ENCODE measurements at regions not wholly inside any gene's neighbourhood (a gene's known extent, or its start where the extent isn't known, plus 50 kb on each side); places are given as distances from the start of the nearest gene placed in this dataset.
"Not testable (repeated sequence)": the region's sequence is repeated elsewhere in the genome, so short reads cannot be mapped to it uniquely, and the experiment has no call there.

DNA sequence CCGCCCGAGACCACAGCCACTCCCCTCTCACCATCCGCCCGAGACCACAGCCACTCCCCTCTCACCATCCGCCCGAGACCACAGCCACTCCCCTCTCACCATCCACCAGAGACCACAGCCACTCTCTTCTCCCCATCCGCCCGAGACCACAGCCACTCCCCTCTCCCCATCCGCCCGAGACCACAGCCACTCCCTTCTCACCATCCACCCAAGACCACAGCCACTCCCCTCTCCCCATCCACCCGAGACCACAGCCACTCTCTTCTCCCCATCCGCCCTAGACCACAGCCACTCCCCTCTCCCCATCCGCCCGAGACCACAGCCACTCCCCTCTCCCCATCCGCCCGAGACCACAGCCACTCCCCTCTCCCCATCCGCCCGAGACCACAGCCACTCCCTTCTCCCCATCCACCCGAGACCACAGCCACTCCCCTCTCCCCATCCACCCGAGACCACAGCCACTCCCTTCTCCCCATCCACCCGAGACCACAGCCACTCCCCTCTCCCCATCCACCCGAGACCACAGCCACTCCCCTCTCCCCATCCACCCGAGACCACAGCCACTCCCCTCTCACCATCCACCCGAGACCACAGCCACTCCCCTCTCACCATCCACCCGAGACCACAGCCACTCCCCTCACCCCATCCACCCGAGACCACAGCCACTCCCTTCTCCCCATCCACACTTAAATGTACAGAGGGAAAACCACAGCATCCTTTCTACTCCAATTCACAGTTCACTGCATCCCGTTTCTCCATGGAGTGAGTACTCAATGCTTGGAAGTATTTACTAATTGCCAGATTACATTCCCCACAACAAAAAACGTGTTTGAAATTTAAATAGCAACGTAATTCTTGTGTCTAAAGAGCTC is 83.5 kb upstream of the SFSWAP start:
- DNase-seq, result not testable (repeated sequence)

DNA sequence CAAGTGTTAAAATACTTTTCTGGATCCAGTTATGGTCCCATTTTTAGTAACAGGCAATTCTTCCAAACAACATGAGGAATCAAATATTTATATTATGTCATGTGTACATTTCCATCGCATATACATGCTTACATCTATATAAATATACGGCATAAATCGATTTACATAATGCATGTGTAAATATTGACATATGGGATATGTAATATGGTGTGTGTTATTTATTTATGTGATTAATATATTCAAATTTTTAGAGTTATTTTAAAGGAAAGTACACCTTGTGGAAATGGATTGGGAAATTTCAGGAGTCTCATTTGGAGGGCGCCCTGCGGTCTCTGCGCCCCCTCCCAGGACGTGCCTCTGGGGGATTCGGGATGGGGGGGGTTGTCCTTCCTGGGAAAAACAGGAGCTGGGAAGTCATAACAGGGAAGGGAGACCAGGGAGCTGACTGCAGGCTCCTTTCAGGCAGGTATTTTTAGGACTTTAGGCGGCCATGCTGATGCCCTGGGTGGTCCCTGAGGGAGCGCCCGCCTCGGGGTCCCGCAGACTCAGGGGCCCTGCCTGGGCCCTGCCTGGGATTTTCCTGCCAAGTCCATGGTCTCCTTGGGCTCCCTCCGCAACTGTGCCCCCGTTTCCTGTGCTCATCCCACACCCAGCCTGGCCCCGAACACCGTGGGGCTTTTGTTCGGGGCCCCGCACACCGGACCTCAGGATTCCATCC is 82.7 kb upstream of the SFSWAP start:
- no peak for DNase-seq

DNA sequence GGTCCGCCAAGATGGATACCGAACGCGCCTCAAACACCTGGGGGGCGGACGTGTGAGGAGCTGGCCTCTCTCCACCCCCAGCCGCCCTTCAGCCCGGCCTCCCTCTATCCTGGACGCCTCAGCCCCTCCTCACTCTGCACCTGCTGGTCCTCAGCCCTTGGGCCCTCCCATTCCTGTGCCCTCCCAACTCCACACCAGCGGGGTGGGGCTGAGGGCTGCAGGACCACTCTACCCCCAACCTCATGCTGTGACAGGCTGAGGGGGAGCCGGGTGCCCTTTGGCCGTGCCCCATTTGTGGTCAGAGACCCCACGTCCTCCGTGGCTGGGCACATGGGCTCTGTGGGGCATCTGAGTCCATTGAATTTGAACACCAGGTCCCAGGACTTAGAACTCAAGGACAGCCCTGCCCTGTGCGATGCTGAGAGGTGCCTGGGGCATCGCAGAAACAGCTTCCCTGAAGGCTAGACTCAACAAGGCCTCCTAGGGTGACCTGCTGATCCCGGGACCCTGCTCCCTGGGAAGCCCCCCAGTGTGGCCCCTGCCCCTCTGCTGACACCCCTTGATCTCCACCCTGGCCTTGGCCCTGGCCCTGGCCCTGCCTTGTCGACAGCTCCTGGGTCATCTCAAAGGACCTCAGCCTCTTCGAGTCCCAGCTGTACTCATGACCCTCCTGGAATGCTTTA is 82.0 kb upstream of the SFSWAP start:
- DNase-seq, result no peak

DNA sequence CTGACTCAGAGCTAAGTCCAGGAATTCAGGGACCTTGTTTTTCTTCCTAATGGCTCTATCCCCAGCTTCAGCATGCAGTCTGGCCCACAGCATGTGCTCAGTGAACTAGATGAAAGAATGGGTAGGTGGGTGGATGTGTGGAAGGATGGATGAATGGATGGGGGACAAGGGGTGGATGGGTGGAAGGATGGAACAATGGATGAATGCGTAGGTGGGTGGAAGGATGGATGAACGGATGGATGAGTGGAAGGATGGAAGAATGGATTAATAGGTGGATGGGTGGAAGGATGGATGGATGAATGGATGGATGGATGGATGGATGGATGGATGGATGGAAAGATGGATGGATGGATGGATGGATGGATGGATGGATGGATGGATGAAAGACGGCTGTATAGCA is 79.7 kb upstream of the SFSWAP start:
- no peak for DNase-seq

DNA sequence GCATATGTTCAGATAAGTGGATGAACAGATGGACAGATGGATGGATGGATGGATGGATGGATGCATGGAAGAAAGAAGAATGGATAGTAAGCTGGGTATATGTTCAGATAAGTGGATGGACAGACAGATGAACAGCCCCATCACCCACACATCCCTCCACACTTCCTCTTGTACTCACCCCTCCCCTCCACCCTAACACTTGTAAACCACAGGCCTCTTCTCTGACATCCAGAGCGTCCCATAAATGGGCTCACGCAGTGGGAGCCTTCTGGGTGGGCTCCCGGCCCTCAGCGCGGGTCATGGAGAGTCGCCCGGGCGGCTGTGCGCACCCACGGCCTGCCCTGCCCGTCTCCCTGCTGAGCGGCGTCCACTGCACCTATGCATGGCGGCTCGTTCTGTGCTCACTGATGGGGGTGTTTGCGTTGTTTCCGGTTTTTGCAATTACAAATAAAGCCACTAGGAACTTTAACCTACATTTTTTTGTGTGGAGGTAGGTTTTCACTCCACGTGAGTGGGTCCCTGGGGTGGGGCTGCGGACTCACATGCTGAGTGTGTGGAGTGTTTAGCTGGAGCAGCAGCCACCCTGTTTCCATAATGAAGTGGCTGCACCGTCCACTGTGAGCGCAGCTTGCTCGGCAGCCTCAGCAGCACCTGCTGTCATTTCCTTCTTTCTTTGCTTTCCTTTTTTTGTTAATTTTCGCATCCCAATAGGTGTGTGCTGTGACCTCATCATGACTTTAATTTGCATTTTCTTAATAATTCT is 78.8 kb upstream of the SFSWAP start:
- DNase-seq, result not testable (repeated sequence)

DNA sequence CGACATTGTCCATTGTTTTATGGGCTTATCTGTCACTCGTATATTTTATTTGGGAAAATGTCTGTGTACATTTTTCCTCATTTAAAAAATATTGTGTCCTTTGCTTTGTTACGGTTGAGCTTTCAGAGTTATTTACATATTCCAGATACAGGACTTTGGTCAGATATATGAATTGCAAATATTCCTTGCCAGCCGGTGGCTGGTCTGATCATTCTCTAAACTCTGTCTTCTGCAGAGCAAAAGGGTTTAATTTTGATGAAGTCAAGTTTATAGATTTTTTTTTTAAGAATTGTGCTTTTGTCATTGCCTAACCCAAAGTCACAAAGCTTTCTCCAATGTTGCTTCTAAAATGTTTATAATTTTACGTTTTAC is 78.3 kb upstream of the SFSWAP start:
- DNase-seq, result not testable (repeated sequence)

DNA sequence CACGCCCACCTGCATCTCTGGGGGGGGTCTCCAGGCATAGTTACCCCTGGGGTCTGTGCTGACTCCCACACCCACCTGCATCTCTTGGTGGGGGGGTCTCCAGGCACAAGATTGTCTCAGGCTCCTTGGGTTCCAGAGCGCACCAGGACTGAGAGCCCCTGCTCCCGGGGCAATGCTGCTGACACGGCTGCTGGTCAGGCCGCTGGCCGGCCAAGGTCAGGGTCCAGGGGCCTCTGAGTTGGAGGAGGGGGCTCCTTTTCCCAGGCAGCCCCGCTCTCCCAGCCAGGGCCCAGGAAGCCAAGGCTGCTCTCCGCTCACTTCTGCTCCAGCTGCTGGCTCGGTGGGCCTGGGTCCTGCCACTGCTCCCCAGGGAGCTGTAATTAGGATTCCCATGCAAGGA is 77.3 kb upstream of the SFSWAP start:
- DNase-seq, result not testable (repeated sequence)

DNA sequence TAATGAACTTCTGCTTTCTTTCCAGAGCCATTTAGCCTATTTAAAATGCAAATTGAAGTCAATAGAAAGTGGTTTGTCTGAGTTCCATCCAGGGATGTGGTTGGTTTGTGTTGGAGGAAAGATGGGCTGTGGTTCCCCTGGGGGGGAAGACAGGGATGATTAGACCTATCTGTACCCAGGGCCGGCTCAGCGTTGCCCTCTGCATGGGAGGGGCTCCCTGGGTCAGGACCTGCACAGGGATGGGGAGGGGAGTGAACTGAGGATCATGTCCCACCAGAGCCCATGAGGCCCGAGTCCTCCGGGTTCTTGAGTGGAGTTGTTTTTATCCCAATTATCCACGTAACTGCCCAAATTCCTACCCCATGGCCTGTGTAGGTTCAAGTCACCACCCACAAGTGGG is 76.9 kb upstream of the SFSWAP start:
- DNase-seq, result no peak

DNA sequence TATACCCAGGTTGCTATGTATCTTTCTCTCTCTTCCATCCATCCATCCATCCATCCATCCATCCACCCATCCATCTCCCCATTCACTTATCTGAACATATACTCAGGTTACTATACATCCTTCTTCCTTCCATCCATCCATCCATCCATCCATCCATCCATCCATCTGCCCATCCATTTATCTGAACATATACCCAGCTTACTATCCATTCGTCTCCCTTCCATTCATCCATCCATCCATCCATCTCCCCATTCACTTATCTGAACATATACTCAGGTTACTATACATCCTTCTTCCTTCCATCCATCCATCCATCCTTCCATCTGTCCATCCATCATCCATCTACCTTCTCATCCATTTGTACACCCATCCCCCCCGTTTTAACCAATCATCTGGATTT is 75.9 kb upstream of the SFSWAP start:
- DNase-seq, result not testable (repeated sequence)

DNA sequence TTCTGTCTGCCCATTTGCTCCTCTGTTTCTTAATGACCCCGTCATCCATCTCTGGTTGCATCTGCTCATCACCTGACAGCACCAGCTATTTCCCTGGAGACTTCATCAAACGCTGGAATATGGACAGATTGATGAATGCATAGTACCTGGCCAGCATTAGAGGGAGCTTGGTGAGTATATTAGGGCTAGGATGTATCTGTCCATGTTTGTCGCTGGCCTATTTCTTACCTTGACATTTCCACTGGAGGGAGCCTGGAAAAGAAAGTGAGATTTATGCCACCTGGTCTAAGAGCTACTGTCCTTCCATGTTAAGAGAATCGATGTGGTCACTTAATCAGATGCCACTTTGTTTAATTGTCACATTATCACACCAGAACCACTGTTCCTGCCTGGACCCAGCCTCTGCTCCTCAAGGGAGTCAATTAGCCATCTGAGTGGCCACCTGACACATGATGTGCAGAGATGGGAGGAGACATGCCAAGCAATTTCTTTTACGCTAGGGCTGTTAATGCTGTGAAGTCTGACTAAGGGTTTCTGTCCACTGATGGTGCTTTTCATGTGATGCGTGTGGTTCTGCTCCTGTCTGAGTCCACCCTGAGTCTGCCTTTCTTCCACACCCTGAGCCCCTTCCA is 75.3 kb upstream of the SFSWAP start:
- DNase-seq, result no peak

DNA sequence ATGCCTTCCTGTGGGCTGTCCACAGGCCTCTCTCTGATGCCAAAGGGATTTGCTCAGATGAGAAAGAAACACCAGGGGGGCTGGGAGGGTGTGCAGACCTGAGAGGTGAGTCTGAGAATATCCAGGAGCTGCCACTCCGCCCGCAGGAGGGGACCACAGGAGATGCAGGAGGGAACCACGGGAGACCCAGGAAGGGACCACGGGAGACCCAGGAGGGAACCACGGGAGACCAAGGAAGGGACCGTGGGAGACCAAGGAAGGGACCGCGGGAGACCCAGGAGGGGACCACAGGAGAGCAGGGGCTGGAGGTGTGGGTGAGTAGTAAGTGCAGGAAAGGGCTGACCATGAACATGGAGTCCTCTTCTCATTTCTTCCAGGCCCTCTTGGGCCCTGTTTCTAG is 74.6 kb upstream of the SFSWAP start:
- no peak for DNase-seq

DNA sequence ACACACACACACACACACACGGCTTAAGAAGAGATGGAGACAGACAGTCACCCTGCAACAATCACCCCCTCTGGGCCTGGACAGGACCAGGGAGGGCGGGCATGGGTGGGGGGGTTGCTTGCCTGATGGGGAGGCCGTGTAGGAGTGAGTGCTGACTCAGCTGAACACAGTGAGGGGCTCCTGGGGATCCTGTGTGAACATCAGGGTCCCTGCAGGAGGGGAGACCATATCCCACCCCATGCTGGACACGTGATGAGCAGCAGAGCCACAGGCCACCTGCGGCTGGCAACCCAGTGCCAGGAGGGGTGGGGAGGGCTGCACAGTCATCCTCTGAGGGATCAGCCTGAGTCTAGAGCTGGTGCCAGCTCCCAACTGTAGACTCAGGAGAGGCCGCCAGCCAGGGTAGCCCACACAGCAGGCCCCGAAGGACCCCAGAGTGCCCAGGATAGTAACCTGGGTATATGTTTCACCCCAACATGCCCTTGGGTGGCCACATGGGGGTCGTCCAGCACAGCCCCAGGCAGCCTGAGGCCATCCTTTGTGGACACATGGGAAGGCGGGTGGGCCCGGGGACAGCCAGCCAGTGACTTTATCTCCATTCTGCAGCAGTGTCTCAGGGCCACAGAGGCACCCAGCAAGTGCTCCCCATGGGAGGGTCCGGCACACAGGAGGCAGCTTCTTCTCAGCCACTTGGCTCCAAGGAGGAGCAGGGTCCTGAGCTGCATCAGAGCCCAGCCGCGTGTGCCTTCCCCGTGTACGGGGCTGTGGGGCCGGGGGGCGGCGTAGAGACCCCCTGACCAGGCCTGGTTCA is 73.7 kb upstream of the SFSWAP start:
- DNase-seq, result no peak

DNA sequence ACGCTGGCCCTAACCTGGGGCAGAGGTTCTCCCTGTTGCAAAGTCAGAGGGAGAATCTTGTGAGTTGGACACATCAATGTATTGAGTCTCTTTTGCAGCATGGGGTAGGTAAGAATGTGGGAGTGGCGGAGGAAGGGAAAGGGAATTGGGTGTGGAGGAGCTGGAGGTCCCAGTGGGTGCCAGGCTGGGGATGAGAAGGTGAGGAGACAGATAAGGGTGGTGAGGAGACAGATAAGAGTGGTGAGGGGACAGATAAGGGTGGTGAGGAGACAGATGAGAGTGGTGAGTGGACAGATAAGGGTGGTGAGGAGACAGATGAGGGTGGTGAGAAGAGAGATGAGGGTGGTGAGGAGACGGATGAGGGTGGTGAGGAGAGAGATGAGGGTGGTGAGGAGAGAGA is 72.9 kb upstream of the SFSWAP start:
- DNase-seq, result no peak

DNA sequence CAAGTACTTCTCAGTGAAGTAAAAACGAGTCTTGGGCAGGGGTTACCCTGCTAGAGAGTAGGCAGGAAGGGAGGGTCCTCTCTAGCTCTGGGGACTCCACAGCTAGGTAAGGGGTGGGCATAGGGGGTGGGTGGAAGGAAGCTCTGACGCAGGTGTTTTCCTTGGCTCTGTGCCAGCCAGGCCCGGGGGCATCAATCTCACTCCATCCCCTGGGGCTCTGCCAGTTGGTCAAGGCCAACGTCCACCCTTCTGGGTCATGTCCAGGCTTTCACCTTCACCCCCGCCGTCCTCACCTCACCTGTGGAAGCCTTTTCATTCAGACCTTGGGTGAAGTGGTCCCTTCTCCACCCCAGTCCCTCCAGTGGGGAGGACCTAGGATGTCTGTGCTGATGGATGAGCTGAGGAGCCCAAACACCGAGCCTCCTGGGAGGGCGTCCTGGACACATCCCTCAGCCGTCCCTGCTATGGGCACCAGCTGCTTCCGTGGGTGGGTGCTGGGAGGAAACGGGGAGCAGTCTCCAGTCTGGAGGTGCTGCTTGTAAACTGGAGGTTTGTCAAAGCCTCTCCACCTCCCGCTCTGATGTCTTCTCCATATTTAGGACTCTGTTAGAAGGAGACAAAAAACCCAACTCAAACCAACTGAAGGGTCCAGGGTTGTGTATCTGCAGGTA is 71.5 kb upstream of the SFSWAP start:
- DNase-seq, result no peak

DNA sequence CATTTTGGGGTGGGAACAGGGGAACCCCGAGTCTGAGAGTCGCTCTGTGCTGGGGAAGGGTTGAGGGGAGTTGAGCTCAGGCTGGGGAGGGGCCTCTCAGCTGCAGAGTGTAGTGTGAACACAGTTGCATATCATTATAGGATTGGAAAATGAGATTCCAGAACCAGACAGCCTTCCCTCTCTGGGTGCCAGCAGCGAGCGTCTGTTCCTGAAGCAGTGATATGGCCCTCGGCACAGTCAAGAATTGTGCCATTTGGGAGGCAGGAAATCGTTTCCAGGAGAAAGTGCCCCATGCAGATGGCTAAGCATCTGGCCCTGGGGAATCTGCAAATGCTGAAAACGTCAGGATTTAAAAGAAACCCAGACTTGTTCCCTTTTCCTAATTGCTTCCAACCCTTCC is 70.4 kb upstream of the SFSWAP start:
- DNase-seq, result no peak

DNA sequence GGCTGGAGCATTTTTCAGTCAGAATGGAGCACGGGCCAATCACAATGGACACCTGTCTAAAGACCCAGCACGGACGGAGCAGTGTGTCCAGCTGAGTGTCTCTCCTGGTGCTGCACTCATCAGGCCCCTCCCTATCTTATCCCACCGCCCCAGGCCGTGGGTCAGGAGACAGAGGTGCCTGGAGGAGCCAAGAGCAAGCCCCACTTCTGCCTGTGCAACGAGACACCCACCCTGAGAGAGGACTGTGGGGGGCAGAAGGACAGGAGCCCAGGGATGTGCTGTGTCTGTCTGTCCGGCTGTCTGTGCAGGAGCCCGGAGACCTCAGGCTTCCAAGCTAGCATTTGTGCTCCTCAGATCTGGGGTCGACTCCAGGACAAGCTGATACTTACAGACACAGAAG is 69.6 kb upstream of the SFSWAP start:
- DNase-seq, result no peak

DNA sequence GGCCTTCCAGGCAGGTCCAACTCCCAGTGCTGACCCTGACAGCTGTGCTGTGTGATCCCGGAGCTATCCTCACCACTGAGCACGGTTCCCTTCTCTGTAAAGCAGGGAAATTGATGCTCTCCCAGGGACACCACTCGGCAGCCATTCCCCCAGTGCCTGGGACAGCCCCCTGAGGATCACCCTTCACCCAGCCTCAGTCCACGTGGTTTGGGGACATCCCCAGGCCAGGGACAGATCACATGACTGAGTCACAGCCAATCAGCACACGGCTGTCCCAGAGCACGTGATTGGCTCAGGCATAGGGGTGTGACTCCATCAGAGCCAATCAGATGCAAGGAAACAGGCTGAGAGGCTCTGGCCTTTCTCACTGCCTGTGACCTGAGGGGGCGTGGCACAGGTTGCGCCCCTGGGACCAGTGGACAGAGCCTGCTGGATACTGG is 68.8 kb upstream of the SFSWAP start:
- no peak for DNase-seq

DNA sequence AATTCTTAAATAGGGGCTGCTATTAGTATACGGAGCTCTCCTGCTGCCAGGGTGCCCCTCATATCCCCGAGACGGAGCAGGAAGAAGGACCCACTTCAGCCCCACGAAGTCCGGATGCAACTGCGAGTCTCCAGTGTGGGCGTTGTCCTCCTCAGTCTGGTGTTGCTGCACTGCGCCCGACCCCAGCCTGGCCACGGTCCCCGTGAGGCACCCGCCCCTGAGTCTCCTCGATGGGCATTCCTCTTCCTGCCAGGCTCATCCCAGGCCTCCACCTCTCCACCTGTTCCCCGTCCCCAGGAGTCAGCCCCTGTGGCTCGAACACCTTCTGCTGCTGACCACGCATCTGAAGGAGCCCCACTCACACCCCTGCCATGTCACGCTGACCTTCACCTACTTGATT is 68.1 kb upstream of the SFSWAP start:
- no peak for DNase-seq

DNA sequence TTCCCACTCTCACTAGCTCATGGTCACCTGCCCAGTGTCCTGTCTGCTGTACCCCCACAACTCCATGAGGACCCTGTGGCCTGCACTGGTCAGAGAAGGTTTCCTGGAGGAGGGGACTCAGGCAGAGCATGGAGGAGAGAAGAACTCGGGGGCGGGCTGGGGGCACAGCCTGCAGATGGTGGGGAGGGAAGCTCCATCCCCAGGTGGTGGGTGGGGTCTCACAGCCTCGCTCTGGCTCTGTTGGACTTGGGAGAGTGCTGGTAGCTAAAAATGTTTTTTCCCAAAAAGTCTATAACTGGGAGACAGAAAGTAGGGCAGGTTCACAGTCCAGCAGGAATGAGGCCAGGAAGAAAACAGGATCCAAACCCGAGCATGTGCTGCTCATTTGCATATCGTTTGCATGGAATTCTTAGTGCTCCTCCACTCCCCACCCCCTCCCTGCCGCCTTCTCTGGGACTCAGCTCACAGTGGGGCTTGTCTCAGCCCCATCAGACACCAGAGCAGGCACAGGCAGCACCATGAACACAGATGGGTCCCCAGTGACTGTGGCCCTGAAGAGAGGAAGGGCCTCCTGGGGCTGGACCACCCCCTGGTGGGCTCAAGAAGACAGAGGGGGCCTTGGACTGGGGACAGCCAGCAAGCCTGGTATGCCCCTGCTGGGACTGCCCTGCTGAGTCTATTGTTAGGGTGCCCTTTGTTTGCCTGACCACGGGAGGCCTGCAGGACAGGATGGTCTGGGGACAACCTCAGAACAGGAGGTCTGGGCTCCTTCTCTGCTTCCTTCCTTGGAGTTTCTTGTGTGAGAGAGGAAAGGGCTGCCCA is 67.0 kb upstream of the SFSWAP start:
- DNase-seq, result no peak

DNA sequence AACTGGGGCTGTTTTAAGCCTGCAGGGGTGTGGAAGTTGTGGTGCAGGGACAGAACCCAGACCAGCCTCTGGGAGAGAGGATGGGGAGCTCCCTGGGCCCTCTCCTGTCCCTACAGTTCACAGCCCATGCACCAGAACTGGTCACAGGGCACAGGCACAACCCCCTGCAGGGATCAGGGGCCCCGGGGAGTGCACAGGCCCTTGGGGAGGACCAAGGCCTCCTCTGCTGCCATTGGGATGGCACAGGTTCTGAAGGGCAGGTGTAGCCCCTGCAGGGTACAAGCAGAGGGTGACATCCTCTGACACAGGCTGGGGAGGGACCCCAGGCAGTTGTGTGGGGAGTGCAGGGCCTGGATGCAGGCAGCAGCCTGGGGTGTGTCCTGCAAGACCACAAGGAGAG is 66.4 kb upstream of the SFSWAP start:
- DNase-seq, result no peak
